B cell (primary cell): ENCODE measurements at regions not wholly inside any gene's neighbourhood (a gene's known extent, or its start where the extent isn't known, plus 50 kb on each side); places are given as distances from the start of the nearest gene placed in this dataset.

Experiments
- ATAC-seq: fragments of 200-7000 bp; cut with Tn5 transposase; one replicate; pipeline ENCODE4 v1.10.0; 2021; ENCODE audit warnings: low read depth, mild to moderate bottlenecking, moderate number of reproducible peaks, moderate library complexity
- CTCF ChIA-PET: fragments of 350-600 bp; sonication (Branson Sonifier 250); formaldehyde crosslinking; loops from one replicate; lab custom pipeline; 2021; ENCODE audit warnings: antibody characterized with exemption, inconsistent platforms; lab: Charles Lee
- POLR2A ChIA-PET: fragments of 350-600 bp; sonication (Branson Sonifier 250); formaldehyde crosslinking; loops from one replicate; lab custom pipeline; 2021; ENCODE audit warnings: antibody characterized with exemption; lab: Charles Lee
- DNase-seq: peaks from one replicate; pipeline ENCODE4 v3.0.0; 2013
- H2AFZ ChIP-seq: 2 replicates; pipeline ENCODE4 v1.6.1; 2012; ENCODE audit warnings: mild to moderate bottlenecking, low read depth, low read length; ENCODE audit not compliant: insufficient read depth, poor library complexity, severe bottlenecking
- H3K27ac ChIP-seq, 2 donors: 1 replicate in 1 of 2; 2 replicates in 1 of 2; pipeline ENCODE4 v1.5.1; 2012 to 2013; ENCODE audit warnings: low read length in 2 of 2, mild to moderate bottlenecking in 2 of 2, moderate library complexity in 1 of 2
- H3K27me3 ChIP-seq, 4 experiments: fragments of 200-600 bp in 1 of 4; sonication (generic) in 1 of 4; replicated peaks in 1 of 4; 1 replicate in 2 of 4; 2 replicates in 2 of 4; pipeline versions ENCODE4 v1.6.1 to v1.7.0; 2013 to 2016; ENCODE audit warnings: low read length in 3 of 4, mild to moderate bottlenecking in 2 of 4, mixed read lengths in 1 of 4, moderate library complexity in 1 of 4; ENCODE audit not compliant: insufficient read depth in 4 of 4, control insufficient read depth in 3 of 4; ENCODE audit errors: control extremely low read depth in 1 of 4
- H3K36me3 ChIP-seq, 2 experiments: replicated peaks in 1 of 2; 1 replicate in 1 of 2; 2 replicates in 1 of 2; pipeline versions ENCODE4 v1.6.1 to v1.7.1; 2013; ENCODE audit warnings: low read length in 1 of 2; ENCODE audit not compliant: insufficient read depth in 2 of 2, control insufficient read depth in 1 of 2; ENCODE audit errors: control extremely low read depth in 1 of 2, extremely low read depth in 1 of 2
- H3K4me1 ChIP-seq, 2 donors: fragments of 200-600 bp in 1 of 2; sonication (generic) in 1 of 2; 1 replicate in 1 of 2; 2 replicates in 1 of 2; pipeline versions ENCODE4 v1.5.1 to v1.6.1; 2013 to 2017; ENCODE audit warnings: low read length in 2 of 2; ENCODE audit not compliant: control insufficient read depth in 2 of 2, insufficient read depth in 2 of 2
- H3K4me2 ChIP-seq: replicated peaks from 2 replicates; pipeline ENCODE3; 2012; ENCODE audit warnings: mild to moderate bottlenecking, low read depth, low read length; ENCODE audit not compliant: poor library complexity, severe bottlenecking
- H3K4me3 ChIP-seq, 5 experiments: fragments of 200-600 bp in 1 of 5; sonication (generic) in 1 of 5; 1 replicate in 3 of 5; 2 replicates in 2 of 5; pipeline versions ENCODE4 v1.5.1 to v1.7.0; 2011 to 2016; ENCODE audit warnings: low read length in 4 of 5, mild to moderate bottlenecking in 4 of 5, low read depth in 2 of 5, control low read depth in 1 of 5, moderate library complexity in 1 of 5; ENCODE audit not compliant: insufficient read depth in 1 of 5; ENCODE audit errors: control extremely low read depth in 1 of 5, extremely low read depth in 1 of 5
- H3K79me2 ChIP-seq: fragments of 200-600 bp; sonication (generic); one replicate; pipeline ENCODE4 v1.6.0; 2016; ENCODE audit warnings: low read length; ENCODE audit not compliant: control insufficient read depth, insufficient read depth
- H3K9ac ChIP-seq: fragments of 200-600 bp; sonication (generic); 2 replicates; pipeline ENCODE4 v1.6.1; 2017; ENCODE audit warnings: mild to moderate bottlenecking, low read length, moderate library complexity
- H3K9me3 ChIP-seq, 3 donors: one replicate each; pipeline versions ENCODE4 v1.6.1 to v1.7.1; 2013; ENCODE audit warnings: low read length in 2 of 3; ENCODE audit not compliant: control insufficient read depth in 2 of 3, insufficient read depth in 1 of 3; ENCODE audit errors: control extremely low read depth in 1 of 3
- H4K20me1 ChIP-seq: 2 replicates; pipeline ENCODE4 v1.6.0; 2012; ENCODE audit warnings: mild to moderate bottlenecking, low read length; ENCODE audit not compliant: insufficient read depth, control insufficient read depth, poor library complexity, severe bottlenecking
- H3K27ac Mint-ChIP-seq: one replicate; pipeline ENCODE4 v1.8.0; 2021; ENCODE audit warnings: mixed read lengths
- H3K27me3 Mint-ChIP-seq: one replicate; pipeline ENCODE4 v1.8.0; 2021; ENCODE audit warnings: mixed read lengths
- H3K4me1 Mint-ChIP-seq: one replicate; pipeline ENCODE4 v1.8.0; 2021; ENCODE audit warnings: mixed read lengths
- H3K4me3 Mint-ChIP-seq: one replicate; pipeline ENCODE4 v1.8.0; 2021; ENCODE audit warnings: mixed read lengths
- H3K9me3 Mint-ChIP-seq: one replicate; pipeline ENCODE4 v1.8.0; 2022; ENCODE audit warnings: mixed read lengths; ENCODE audit not compliant: insufficient read depth
- CTCF ChIP-seq: fragments of 200-600 bp; IDR thresholded peaks from one replicate; pipeline ENCODE4 v1.8.0; 2022; ENCODE audit warnings: antibody characterized with exemption, mild to moderate bottlenecking
- EZH2 ChIP-seq: IDR thresholded peaks from 2 replicates; pipeline ENCODE4 v1.6.1; 2012; ENCODE audit warnings: borderline replicate concordance, low read depth, mild to moderate bottlenecking, moderate library complexity, low read length; ENCODE audit not compliant: insufficient read depth, poor library complexity, severe bottlenecking
- WGBS: methylation state at CpG from one replicate; pipeline ENCODE4 v1.1.5; 2013; ENCODE audit warnings: missing lambda C conversion rate; ENCODE audit not compliant: insufficient coverage; 5-methylcytosine and 5-hydroxymethylcytosine counted together
- intact Hi-C: fragments of 100-400 bp; cut with micrococcal nuclease; formaldehyde crosslinking; loops from one replicate; pipeline ENCODE4 v1.10.0; 2022

- intact Hi-C loops, result no loop called here
- H3K9ac ChIP-seq, result no peak overlapping the region
- CTCF ChIA-PET, result no interaction called here
- H3K79me2 ChIP-seq, result no peaks in the 10 kb centered on the region
- no peaks in the 10 kb centered on the region for H3K4me1 ChIP-seq
- Mint-ChIP-seq H3K27ac (no peak overlapping the region), H3K4me3 (no peak overlapping the region), H3K9me3 (no peaks in the 10 kb centered on the region), H3K4me1 (no peaks in the 10 kb centered on the region), H3K27me3 (peaks cover 15% of the 10 kb centered on the region)
- POLR2A ChIA-PET, result no interaction called here
- H3K9me3 ChIP-seq, result no peaks in the 10 kb centered on the region
- no peak overlapping the region for H3K27ac ChIP-seq
- no peak for DNase-seq
- no peak for ATAC-seq
- peaks cover 0 to 3% (median 0%) of the 10 kb centered on the region in 4 experiments for H3K27me3 ChIP-seq
- no peak overlapping the region for H2AFZ ChIP-seq
- no peak overlapping the region for H3K4me2 ChIP-seq
- H3K36me3 ChIP-seq, result no peaks in the 10 kb centered on the region
- TF ChIP-seq CTCF, result no peak
- no peak for TF ChIP-seq EZH2
- H3K4me3 ChIP-seq, result no peak overlapping the region
- no peaks in the 10 kb centered on the region for H4K20me1 ChIP-seq
- WGBS, result 77% methylated on average over 7 of the region's 14 CpGs
Measured at GRCh38 chr16:13756411-13757140, 163.4 kb upstream of the ERCC4 start.

GRCh38 chr16:13766334-13766733 lies 153.6 kb upstream of the ERCC4 start:
- ATAC-seq (no peak), DNase-seq (no peak)
- H3K4me1 Mint-ChIP-seq, result no peaks in the 10 kb centered on the region
- H3K4me1 ChIP-seq, result no peaks in the 10 kb centered on the region
- no peaks in the 10 kb centered on the region for H3K27me3 ChIP-seq
- no peaks in the 10 kb centered on the region for H4K20me1 ChIP-seq
- 100% methylated on average over 1 of the region's 2 CpGs for WGBS
- no peak overlapping the region for H3K4me2 ChIP-seq
- ChIA-PET POLR2A (no interaction called here), CTCF (no interaction called here)
- no peak overlapping the region for H3K27ac ChIP-seq
- peaks cover 5% of the 10 kb centered on the region for H3K27me3 Mint-ChIP-seq
- H3K36me3 ChIP-seq, result no peaks in the 10 kb centered on the region
- H3K4me3 ChIP-seq, result no peak overlapping the region
- TF ChIP-seq EZH2, result no peak
- TF ChIP-seq CTCF, result no peak
- H3K79me2 ChIP-seq, result no peaks in the 10 kb centered on the region
- no peak overlapping the region for H3K9ac ChIP-seq
- H3K9me3 ChIP-seq, result peaks cover 0 to 1% (median 0%) of the 10 kb centered on the region in 3 donors
- intact Hi-C loops, result no loop called here
- peaks cover 2% of the 10 kb centered on the region for H3K9me3 Mint-ChIP-seq
- H2AFZ ChIP-seq, result no peak overlapping the region
- no peak overlapping the region for H3K27ac Mint-ChIP-seq
- H3K4me3 Mint-ChIP-seq, result no peak overlapping the region
